Endothelial cell (in vitro differentiated cells): ENCODE measurements at regions not wholly inside any gene's neighbourhood (a gene's known extent, or its start where the extent isn't known, plus 50 kb on each side); places are given as distances from the start of the nearest gene placed in this dataset.

Experiments
- DNase-seq: peaks from one replicate; pipeline ENCODE4 v3.0.0; 2021; ENCODE audit warnings: low spot score
- H3K27ac Mint-ChIP-seq: one replicate; pipeline ENCODE4 v1.8.0; 2021; ENCODE audit warnings: mixed read lengths, inconsistent platforms; ENCODE audit not compliant: unreplicated experiment
- H3K27me3 Mint-ChIP-seq: one replicate; pipeline ENCODE4 v1.8.0; 2021; ENCODE audit warnings: mild to moderate bottlenecking, moderate library complexity, mixed read lengths, inconsistent platforms; ENCODE audit not compliant: unreplicated experiment
- H3K36me3 Mint-ChIP-seq: one replicate; pipeline ENCODE4 v1.8.0; 2021; ENCODE audit warnings: mild to moderate bottlenecking, low read depth, mixed read lengths, inconsistent platforms; ENCODE audit not compliant: unreplicated experiment
- H3K4me1 Mint-ChIP-seq: one replicate; pipeline ENCODE4 v1.8.0; 2021; ENCODE audit warnings: mild to moderate bottlenecking, mixed read lengths, inconsistent platforms; ENCODE audit not compliant: unreplicated experiment
- H3K4me3 Mint-ChIP-seq: one replicate; pipeline ENCODE4 v1.8.0; 2021; ENCODE audit warnings: mild to moderate bottlenecking, mixed read lengths, inconsistent platforms; ENCODE audit not compliant: unreplicated experiment
- H3K9me3 Mint-ChIP-seq: one replicate; pipeline ENCODE4 v1.8.0; 2021; ENCODE audit warnings: mixed read lengths, inconsistent platforms; ENCODE audit not compliant: unreplicated experiment
- CTCF ChIP-seq: fragments of 200-600 bp; sonication (generic); IDR thresholded peaks from one replicate; pipeline ENCODE4 v1.5.0; 2021; ENCODE audit warnings: antibody characterized with exemption; ENCODE audit not compliant: unreplicated experiment

GRCh38 chr14:42163136-42163535 lies 556.5 kb downstream of the LRFN5 start:
- Mint-ChIP-seq H3K36me3 (no peaks in the 10 kb centered on the region), H3K9me3 (no peaks in the 10 kb centered on the region), H3K4me3 (no peak overlapping the region), H3K27ac (no peak overlapping the region), H3K4me1 (no peaks in the 10 kb centered on the region), H3K27me3 (peaks cover 1% of the 10 kb centered on the region)
- TF ChIP-seq CTCF, result no peak
- no peak for DNase-seq

GRCh38 chr14:42159138-42159537 lies 552.5 kb downstream of the LRFN5 start:
- Mint-ChIP-seq H3K9me3 (no peaks in the 10 kb centered on the region), H3K36me3 (no peaks in the 10 kb centered on the region), H3K27me3 (peaks cover 1% of the 10 kb centered on the region), H3K27ac (no peak overlapping the region), H3K4me1 (no peaks in the 10 kb centered on the region), H3K4me3 (no peak overlapping the region)
- no peak for DNase-seq
- TF ChIP-seq CTCF, result no peak

- Mint-ChIP-seq H3K27ac (no peak overlapping the region), H3K36me3 (no peaks in the 10 kb centered on the region), H3K9me3 (no peaks in the 10 kb centered on the region), H3K4me3 (no peak overlapping the region), H3K27me3 (no peaks in the 10 kb centered on the region), H3K4me1 (no peaks in the 10 kb centered on the region)
- no peak for TF ChIP-seq CTCF
- DNase-seq, result no peak
Measured at GRCh38 chr14:42149609-42150261, 543.1 kb downstream of the LRFN5 start.

GRCh38 chr14:42145766-42146165 lies 539.1 kb downstream of the LRFN5 start:
- Mint-ChIP-seq H3K27me3 (no peaks in the 10 kb centered on the region), H3K4me3 (no peak overlapping the region), H3K4me1 (no peaks in the 10 kb centered on the region), H3K36me3 (no peaks in the 10 kb centered on the region), H3K9me3 (no peaks in the 10 kb centered on the region), H3K27ac (no peak overlapping the region)
- DNase-seq, result no peak
- no peak for TF ChIP-seq CTCF

- Mint-ChIP-seq H3K9me3 (no peaks in the 10 kb centered on the region), H3K27ac (no peak overlapping the region)
- TF ChIP-seq CTCF, result no peak
Measured at GRCh38 chr14:42143114-42143513, 536.4 kb downstream of the LRFN5 start.

More at GRCh38 chr14:42143114-42143513, 536.4 kb downstream of the LRFN5 start:
- no peaks in the 10 kb centered on the region for H3K27me3 Mint-ChIP-seq
- no peaks in the 10 kb centered on the region for H3K36me3 Mint-ChIP-seq
- H3K4me1 Mint-ChIP-seq, result no peaks in the 10 kb centered on the region
- no peak for DNase-seq
- H3K4me3 Mint-ChIP-seq, result no peak overlapping the region
